GM18951 (cell line): ENCODE measurements at regions not wholly inside any gene's neighbourhood (a gene's known extent, or its start where the extent isn't known, plus 50 kb on each side); places are given as distances from the start of the nearest gene placed in this dataset.

ENCODE experiments used
- POLR2A ChIP-seq: IDR thresholded peaks from 4 replicates; pipeline ENCODE4 v1.6.1; 2011; ENCODE audit warnings: mild to moderate bottlenecking; ENCODE audit not compliant: insufficient read length, insufficient read depth; ENCODE audit errors: extremely low read depth
- in situ Hi-C: fragments of 300-500 bp; cut with MboI; formaldehyde crosslinking; loops from one replicate; pipeline ENCODE4 v1.12.0; 2022; ENCODE audit warnings: low sequenced_read_pairs, mixed read lengths, inconsistent platforms; ENCODE audit not compliant: unreplicated experiment

- in situ Hi-C loops = no loop called here
- TF ChIP-seq POLR2A = no peak
These were observed 187.6 kb downstream of the RHOU start for GRCh38 chr1:228922722-228923376.

- in situ Hi-C loops = no loop called here
- no peak for TF ChIP-seq POLR2A
These were observed 188.9 kb downstream of the RHOU start for GRCh38 chr1:228923973-228924686.

- no peak for TF ChIP-seq POLR2A
- in situ Hi-C loops = no loop called here
These were observed 190.4 kb downstream of the RHOU start for GRCh38 chr1:228925691-228926090.

DNA sequence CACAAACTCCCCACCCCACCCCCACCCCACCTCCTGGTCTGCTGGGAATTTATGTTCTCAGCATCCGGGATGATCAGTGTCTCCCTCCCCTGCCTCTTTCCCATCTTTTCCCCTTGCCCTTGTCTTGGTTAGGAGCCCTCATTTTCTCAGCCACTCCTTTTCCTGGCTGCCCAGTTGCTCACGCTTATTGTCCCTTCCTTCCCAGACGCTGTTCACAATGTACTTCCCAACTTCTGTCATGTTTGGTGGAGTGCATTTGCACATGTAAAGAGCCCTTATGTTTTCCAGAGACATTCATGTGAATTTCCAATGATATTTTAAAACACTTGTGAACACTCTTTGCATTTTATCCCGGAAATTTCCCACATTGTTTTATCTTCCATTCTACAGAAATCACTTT is 192.1 kb downstream of the RHOU start:
- in situ Hi-C loops = no loop called here
- TF ChIP-seq POLR2A = no peak

GRCh38 chr1:228927946-228928898 is 192.9 kb downstream of the RHOU start:
- in situ Hi-C loops = no loop called here
- TF ChIP-seq POLR2A = no peak

DNA sequence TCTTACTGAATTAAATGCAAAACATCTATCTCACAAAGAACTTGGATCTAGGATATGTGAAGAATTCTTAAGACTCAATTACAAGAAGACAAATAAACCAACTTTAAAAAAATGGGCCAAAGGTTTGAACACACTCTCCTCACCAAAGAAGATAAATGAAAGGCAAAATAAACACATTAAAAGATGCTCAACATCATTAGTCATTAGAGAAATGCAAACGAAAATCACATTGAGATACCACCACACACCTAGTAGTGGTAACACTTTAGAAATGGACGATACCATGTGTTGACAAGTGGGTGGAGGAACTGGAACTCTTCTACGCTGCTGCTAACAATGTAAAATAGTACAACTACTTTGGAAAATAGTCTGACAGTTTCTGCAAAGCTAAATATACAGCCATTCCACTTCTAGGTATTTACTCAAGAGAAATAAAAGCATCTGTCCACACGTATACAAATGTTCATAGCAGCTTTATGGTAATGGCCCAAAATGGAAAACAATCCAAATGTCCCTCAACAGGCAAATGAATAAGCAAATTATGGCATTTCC is 194.3 kb downstream of the RHOU start:
- TF ChIP-seq POLR2A = no peak
- in situ Hi-C loops = no loop called here

GRCh38 chr1:228930479-228930957 is 195.2 kb downstream of the RHOU start:
- in situ Hi-C loops = no loop called here
- no peak for TF ChIP-seq POLR2A

DNA sequence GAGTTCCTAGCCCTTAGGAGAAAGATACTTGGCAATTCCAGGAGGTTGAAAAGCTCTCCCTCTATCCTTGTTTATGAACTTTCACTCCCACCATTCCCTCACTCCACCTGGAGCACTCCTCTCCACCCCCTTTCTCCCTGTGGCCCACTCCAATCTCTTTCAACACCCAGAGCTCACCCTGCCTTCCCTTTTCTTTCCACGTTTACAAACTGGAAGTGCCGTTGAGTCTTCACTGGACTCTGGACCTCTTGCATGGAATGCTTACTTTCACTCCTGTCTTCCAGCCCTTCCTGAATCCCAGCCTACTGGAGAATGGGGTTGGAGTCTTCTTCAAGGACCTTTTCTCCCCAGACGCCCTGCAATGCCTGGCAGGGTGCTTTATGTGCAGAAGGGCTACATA is 198.5 kb downstream of the RHOU start:
- no peak for TF ChIP-seq POLR2A
- in situ Hi-C loops = no loop called here

- in situ Hi-C loops = no loop called here
- no peak for TF ChIP-seq POLR2A
These were observed 200.0 kb downstream of the RHOU start for GRCh38 chr1:228935198-228935663.

- in situ Hi-C loops = no loop called here
- TF ChIP-seq POLR2A = no peak
These were observed 200.8 kb downstream of the RHOU start for GRCh38 chr1:228935855-228936727.

DNA sequence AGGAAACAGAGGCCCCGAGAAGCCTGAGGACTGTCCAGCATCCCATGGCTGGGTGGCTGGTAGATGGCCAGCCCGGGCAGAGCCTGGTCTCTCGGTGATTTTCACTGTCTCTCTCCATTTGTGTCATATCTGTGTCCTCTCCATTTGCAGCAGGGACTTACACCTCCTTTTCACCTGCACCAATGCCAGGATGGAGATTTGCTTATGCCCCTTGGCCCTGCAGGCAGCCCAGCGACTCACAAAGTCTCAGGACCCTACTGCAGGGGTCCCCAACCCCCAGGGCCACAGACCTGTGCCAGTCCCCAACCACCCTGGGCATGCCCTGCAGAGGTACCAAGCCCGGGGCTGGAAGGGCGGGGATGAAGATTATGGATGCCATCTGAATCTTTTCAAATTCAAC is 201.6 kb downstream of the RHOU start:
- no peak for TF ChIP-seq POLR2A
- in situ Hi-C loops = no loop called here

- in situ Hi-C loops = no loop called here
- no peak for TF ChIP-seq POLR2A
These were observed 202.1 kb downstream of the RHOU start for GRCh38 chr1:228937351-228937750.
